SK-N-SH treated with all-trans-retinoic acid at 6 μM for 48 hours (cell line): ENCODE measurements at regions not wholly inside any gene's neighbourhood (a gene's known extent, or its start where the extent isn't known, plus 50 kb on each side); places are given as distances from the start of the nearest gene placed in this dataset.

Source experiments
- ATAC-seq: fragments of 200-7000 bp; cut with Tn5 transposase; 3 replicates; pipeline ENCODE4 v1.9.1; 2020; ENCODE audit warnings: mild to moderate bottlenecking, moderate library complexity
- ARNTL ChIP-seq: fragments of 450-650 bp; formaldehyde crosslinking; IDR thresholded peaks from 2 replicates; pipeline ENCODE4 v1.5.0; 2020; ENCODE audit warnings: low read depth, mild to moderate bottlenecking, moderate library complexity, borderline replicate concordance
- BACH2 ChIP-seq: fragments of 250-450 bp; sonication (Bioruptor Pico); IDR thresholded peaks from 2 replicates; pipeline ENCODE4 v1.9.0; 2021; ENCODE audit warnings: mild to moderate bottlenecking, borderline replicate concordance
- CREB5 ChIP-seq: fragments of 250-450 bp; sonication (Bioruptor Pico); IDR thresholded peaks from 2 replicates; pipeline ENCODE4 v1.5.1; 2020; ENCODE audit warnings: low read depth, mild to moderate bottlenecking, moderate library complexity
- CSDC2 ChIP-seq: fragments of 250-450 bp; sonication (Bioruptor Pico); IDR thresholded peaks from 2 replicates; pipeline ENCODE4 v1.5.0; 2020; ENCODE audit warnings: mild to moderate bottlenecking, moderate library complexity
- CSRNP3 ChIP-seq: fragments of 250-450 bp; sonication (Bioruptor Pico); IDR thresholded peaks from 2 replicates; pipeline ENCODE4 v1.5.1; 2021; ENCODE audit warnings: mild to moderate bottlenecking, moderate library complexity
- ESRRG ChIP-seq: fragments of 250-450 bp; sonication (Bioruptor Pico); IDR thresholded peaks from 2 replicates; pipeline ENCODE4 v1.6.1; 2021; ENCODE audit warnings: mild to moderate bottlenecking
- GLIS3 ChIP-seq: fragments of 250-450 bp; sonication (Bioruptor Pico); IDR thresholded peaks from 2 replicates; pipeline ENCODE4 v1.5.0; 2020; ENCODE audit warnings: mild to moderate bottlenecking, moderate library complexity
- ISL1 ChIP-seq: fragments of 250-450 bp; sonication (Bioruptor Pico); IDR thresholded peaks from 2 replicates; pipeline ENCODE4 v2.1.2; 2022; ENCODE audit warnings: mild to moderate bottlenecking, moderate library complexity
- OSR1 ChIP-seq: fragments of 250-450 bp; sonication (Bioruptor Pico); IDR thresholded peaks from 2 replicates; pipeline ENCODE4 v1.8.0; 2022; ENCODE audit warnings: moderate library complexity, mild to moderate bottlenecking, inconsistent platforms
- PPARA ChIP-seq: fragments of 250-450 bp; sonication (Bioruptor Pico); IDR thresholded peaks from 2 replicates; pipeline ENCODE4 v1.5.0; 2020; ENCODE audit warnings: mild to moderate bottlenecking, borderline replicate concordance
- SNAI2 ChIP-seq: fragments of 250-450 bp; sonication (Bioruptor Pico); IDR thresholded peaks from 2 replicates; pipeline ENCODE4 v1.5.0; 2020; ENCODE audit warnings: mild to moderate bottlenecking, moderate library complexity
- TCF4 ChIP-seq: fragments of 250-450 bp; sonication (Bioruptor Pico); IDR thresholded peaks from 2 replicates; pipeline ENCODE4 v1.8.0; 2021; ENCODE audit warnings: mild to moderate bottlenecking, moderate library complexity, borderline replicate concordance
- ZC3H10 ChIP-seq: fragments of 250-450 bp; sonication (Bioruptor Pico); IDR thresholded peaks from 2 replicates; pipeline ENCODE4 v1.5.1; 2021; ENCODE audit warnings: mild to moderate bottlenecking, moderate library complexity
- ZFP3 ChIP-seq: fragments of 250-450 bp; sonication (Bioruptor Pico); IDR thresholded peaks from 2 replicates; pipeline ENCODE4 v1.5.0; 2020; ENCODE audit warnings: mild to moderate bottlenecking, moderate library complexity
- ZFP30 ChIP-seq: fragments of 450-650 bp; formaldehyde crosslinking; IDR thresholded peaks from 2 replicates; pipeline ENCODE4 v1.5.0; 2022; ENCODE audit warnings: mild to moderate bottlenecking, moderate library complexity
- ZNF565 ChIP-seq: fragments of 450-650 bp; formaldehyde crosslinking; conservative IDR thresholded peaks from 2 replicates; pipeline ENCODE4 v1.5.0; 2020; ENCODE audit warnings: low read depth, mild to moderate bottlenecking, moderate library complexity
- ZNF70 ChIP-seq: fragments of 450-650 bp; formaldehyde crosslinking; IDR thresholded peaks from 2 replicates; pipeline ENCODE4 v1.5.0; 2020; ENCODE audit warnings: mild to moderate bottlenecking, moderate library complexity
- ZNF8 ChIP-seq: fragments of 450-650 bp; formaldehyde crosslinking; IDR thresholded peaks from 2 replicates; pipeline ENCODE4 v1.5.0; 2020; ENCODE audit warnings: mild to moderate bottlenecking, moderate library complexity
- TF ChIP-seq, protein P1 (sequence below): fragments of 250-450 bp; sonication (Bioruptor Pico); IDR thresholded peaks from 2 replicates; pipeline ENCODE4 v1.8.0; 2021; ENCODE audit warnings: low read depth, mild to moderate bottlenecking, moderate library complexity, borderline replicate concordance
- TF ChIP-seq, protein P2 (sequence below): fragments of 250-450 bp; sonication (Bioruptor Pico); IDR thresholded peaks from 2 replicates; pipeline ENCODE4 v1.5.0; 2020; ENCODE audit warnings: mild to moderate bottlenecking, moderate library complexity
- TF ChIP-seq, protein P3 (sequence below): fragments of 250-450 bp; sonication (Bioruptor Pico); IDR thresholded peaks from 2 replicates; pipeline ENCODE4 v1.8.0; 2020; ENCODE audit warnings: mild to moderate bottlenecking, moderate library complexity, borderline replicate concordance

DNA sequence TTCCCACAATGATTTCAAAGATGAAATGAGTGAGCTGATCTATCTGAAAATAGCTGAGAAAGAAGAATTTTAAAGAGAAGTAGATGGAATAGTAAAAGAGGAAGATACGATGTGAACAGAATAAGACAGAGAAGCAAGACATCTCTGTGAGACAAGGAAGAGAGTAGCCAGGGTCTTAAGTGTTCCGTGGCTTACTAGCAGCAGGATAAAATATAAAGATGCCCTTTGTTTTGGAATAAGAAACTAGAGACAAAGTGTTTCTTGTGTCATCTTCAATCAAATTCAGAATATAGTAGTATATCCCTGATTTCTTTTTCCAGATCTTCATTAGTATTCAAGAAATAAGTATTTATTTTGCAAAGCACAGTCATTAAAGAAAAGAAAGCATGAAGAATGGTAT is 281.0 kb upstream of the NECTIN3 start:
- TF ChIP-seq GLIS3 (CRISPR knock-in tag) (no peak), ZFP30 (no peak), OSR1 (no peak), SNAI2 (CRISPR knock-in tag) (no peak), ZNF8 (CRISPR knock-in tag) (no peak), PPARA (CRISPR knock-in tag) (no peak), BACH2 (CRISPR knock-in tag) (no peak), CSRNP3 (CRISPR knock-in tag) (no peak), ISL1 (CRISPR knock-in tag) (no peak), ZC3H10 (CRISPR knock-in tag) (no peak), ESRRG (CRISPR knock-in tag) (no peak)
- TF ChIP-seq, protein P1, sequence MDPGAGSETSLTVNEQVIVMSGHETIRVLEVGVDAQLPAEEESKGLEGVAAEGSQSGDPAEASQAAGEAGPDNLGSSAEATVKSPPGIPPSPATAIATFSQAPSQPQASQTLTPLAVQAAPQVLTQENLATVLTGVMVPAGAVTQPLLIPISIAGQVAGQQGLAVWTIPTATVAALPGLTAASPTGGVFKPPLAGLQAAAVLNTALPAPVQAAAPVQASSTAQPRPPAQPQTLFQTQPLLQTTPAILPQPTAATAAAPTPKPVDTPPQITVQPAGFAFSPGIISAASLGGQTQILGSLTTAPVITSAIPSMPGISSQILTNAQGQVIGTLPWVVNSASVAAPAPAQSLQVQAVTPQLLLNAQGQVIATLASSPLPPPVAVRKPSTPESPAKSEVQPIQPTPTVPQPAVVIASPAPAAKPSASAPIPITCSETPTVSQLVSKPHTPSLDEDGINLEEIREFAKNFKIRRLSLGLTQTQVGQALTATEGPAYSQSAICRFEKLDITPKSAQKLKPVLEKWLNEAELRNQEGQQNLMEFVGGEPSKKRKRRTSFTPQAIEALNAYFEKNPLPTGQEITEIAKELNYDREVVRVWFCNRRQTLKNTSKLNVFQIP (CRISPR knock-in tag): no peak
- TF ChIP-seq, protein P2, sequence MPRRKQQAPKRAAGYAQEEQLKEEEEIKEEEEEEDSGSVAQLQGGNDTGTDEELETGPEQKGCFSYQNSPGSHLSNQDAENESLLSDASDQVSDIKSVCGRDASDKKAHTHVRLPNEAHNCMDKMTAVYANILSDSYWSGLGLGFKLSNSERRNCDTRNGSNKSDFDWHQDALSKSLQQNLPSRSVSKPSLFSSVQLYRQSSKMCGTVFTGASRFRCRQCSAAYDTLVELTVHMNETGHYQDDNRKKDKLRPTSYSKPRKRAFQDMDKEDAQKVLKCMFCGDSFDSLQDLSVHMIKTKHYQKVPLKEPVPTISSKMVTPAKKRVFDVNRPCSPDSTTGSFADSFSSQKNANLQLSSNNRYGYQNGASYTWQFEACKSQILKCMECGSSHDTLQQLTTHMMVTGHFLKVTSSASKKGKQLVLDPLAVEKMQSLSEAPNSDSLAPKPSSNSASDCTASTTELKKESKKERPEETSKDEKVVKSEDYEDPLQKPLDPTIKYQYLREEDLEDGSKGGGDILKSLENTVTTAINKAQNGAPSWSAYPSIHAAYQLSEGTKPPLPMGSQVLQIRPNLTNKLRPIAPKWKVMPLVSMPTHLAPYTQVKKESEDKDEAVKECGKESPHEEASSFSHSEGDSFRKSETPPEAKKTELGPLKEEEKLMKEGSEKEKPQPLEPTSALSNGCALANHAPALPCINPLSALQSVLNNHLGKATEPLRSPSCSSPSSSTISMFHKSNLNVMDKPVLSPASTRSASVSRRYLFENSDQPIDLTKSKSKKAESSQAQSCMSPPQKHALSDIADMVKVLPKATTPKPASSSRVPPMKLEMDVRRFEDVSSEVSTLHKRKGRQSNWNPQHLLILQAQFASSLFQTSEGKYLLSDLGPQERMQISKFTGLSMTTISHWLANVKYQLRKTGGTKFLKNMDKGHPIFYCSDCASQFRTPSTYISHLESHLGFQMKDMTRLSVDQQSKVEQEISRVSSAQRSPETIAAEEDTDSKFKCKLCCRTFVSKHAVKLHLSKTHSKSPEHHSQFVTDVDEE (CRISPR knock-in tag): no peak
- no peak for ATAC-seq

GRCh38 chr3:110791995-110792686 is 279.5 kb upstream of the NECTIN3 start:
- ATAC-seq: no peak
- TF ChIP-seq BACH2 (CRISPR knock-in tag) (no peak), ISL1 (CRISPR knock-in tag) (no peak), ZC3H10 (CRISPR knock-in tag) (no peak), CSRNP3 (CRISPR knock-in tag) (no peak)
- TF ChIP-seq, protein P1 (CRISPR knock-in tag): no peak
- TF ChIP-seq, protein P3, sequence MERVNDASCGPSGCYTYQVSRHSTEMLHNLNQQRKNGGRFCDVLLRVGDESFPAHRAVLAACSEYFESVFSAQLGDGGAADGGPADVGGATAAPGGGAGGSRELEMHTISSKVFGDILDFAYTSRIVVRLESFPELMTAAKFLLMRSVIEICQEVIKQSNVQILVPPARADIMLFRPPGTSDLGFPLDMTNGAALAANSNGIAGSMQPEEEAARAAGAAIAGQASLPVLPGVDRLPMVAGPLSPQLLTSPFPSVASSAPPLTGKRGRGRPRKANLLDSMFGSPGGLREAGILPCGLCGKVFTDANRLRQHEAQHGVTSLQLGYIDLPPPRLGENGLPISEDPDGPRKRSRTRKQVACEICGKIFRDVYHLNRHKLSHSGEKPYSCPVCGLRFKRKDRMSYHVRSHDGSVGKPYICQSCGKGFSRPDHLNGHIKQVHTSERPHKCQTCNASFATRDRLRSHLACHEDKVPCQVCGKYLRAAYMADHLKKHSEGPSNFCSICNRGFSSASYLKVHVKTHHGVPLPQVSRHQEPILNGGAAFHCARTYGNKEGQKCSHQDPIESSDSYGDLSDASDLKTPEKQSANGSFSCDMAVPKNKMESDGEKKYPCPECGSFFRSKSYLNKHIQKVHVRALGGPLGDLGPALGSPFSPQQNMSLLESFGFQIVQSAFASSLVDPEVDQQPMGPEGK (CRISPR knock-in tag): no peak

DNA sequence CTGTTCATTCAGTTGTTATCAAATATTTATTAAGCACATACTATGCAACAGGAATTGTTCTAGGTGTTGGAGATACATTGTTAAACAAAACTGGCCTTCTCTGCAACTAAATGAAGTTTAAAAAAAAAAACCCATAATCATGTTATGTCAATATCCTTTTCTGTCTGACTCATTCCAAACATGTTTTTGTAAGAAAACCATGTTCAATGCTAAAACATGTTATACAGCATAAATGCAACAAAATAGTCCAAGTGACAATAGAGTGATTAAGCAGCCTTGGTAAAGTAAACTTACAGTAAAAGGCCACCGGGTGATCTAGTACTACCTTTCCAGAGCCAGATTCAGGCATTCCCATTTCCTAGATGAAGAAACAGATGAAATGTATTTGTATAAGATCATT is 278.0 kb upstream of the NECTIN3 start:
- ATAC-seq: no peak
- no peak for TF ChIP-seq CSDC2 (CRISPR knock-in tag)
- no peak for TF ChIP-seq ZFP30
- TF ChIP-seq ZNF70: no peak
- no peak for TF ChIP-seq TCF4 (CRISPR knock-in tag)
- TF ChIP-seq ESRRG (CRISPR knock-in tag): no peak
- TF ChIP-seq SNAI2 (CRISPR knock-in tag): no peak
- no peak for TF ChIP-seq GLIS3 (CRISPR knock-in tag)
- TF ChIP-seq CREB5: no peak
- TF ChIP-seq, protein P2 (CRISPR knock-in tag): no peak
- no peak for TF ChIP-seq ISL1 (CRISPR knock-in tag)
- no peak for TF ChIP-seq ZFP3
- TF ChIP-seq ZNF565 (CRISPR knock-in tag): no peak
- no peak for TF ChIP-seq ZNF8 (CRISPR knock-in tag)
- TF ChIP-seq ARNTL (CRISPR knock-in tag): no peak
- no peak for TF ChIP-seq ZC3H10 (CRISPR knock-in tag)
